ENCODE measurements at regions not wholly inside any gene's neighbourhood (a gene's known extent, or its start where the extent isn't known, plus 50 kb on each side); places are given as distances from the start of the nearest gene placed in this dataset.

- TF ChIP-seq, protein P1, sequence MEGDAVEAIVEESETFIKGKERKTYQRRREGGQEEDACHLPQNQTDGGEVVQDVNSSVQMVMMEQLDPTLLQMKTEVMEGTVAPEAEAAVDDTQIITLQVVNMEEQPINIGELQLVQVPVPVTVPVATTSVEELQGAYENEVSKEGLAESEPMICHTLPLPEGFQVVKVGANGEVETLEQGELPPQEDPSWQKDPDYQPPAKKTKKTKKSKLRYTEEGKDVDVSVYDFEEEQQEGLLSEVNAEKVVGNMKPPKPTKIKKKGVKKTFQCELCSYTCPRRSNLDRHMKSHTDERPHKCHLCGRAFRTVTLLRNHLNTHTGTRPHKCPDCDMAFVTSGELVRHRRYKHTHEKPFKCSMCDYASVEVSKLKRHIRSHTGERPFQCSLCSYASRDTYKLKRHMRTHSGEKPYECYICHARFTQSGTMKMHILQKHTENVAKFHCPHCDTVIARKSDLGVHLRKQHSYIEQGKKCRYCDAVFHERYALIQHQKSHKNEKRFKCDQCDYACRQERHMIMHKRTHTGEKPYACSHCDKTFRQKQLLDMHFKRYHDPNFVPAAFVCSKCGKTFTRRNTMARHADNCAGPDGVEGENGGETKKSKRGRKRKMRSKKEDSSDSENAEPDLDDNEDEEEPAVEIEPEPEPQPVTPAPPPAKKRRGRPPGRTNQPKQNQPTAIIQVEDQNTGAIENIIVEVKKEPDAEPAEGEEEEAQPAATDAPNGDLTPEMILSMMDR (IDR thresholded peaks at IDR 0.05) = no peak
- TF ChIP-seq POLR2A (IDR thresholded peaks at IDR 0.05) = no peak
Observed at GRCh38 chrY:7888506-7888905, 977.0 kb upstream of the AMELY start.
